H1 (cell line): ENCODE measurements at regions not wholly inside any gene's neighbourhood (a gene's known extent, or its start where the extent isn't known, plus 50 kb on each side); places are given as distances from the start of the nearest gene placed in this dataset.

ENCODE experiments used
- CTCF ChIA-PET: fragments of 300-600 bp; sonication (Branson Sonifier 250); formaldehyde crosslinking; loops from one replicate; lab custom pipeline; 2021; ENCODE audit not compliant: partially characterized antibody; lab: Charles Lee
- POLR2A ChIA-PET: fragments of 300-600 bp; sonication (Branson Sonifier 250); formaldehyde crosslinking; loops from one replicate; lab custom pipeline; 2021; ENCODE audit warnings: inconsistent platforms; ENCODE audit not compliant: partially characterized antibody; lab: Charles Lee
- DNase-seq, 2 experiments: peaks; one replicate each; pipeline versions ENCODE4 v3.0.0 to v3.0.0-alpha.2; 2010 to 2022; ENCODE audit warnings: low spot score in 2 of 2, low read depth in 1 of 2, mixed read lengths in 1 of 2
- FAIRE-seq: peaks from 2 replicates; lab custom pipeline; 2011; peaks lifted over from hg19 to GRCh38; lab: Jason Lieb, UNC
- H2AFZ ChIP-seq: 2 replicates; pipeline ENCODE4 v1.8.1; 2012; ENCODE audit warnings: low read length, inconsistent platforms
- H2AK5ac ChIP-seq: 2 replicates; pipeline ENCODE4 v1.6.1; 2013; ENCODE audit warnings: low read depth, low read length
- H2BK120ac ChIP-seq: replicated peaks from 2 replicates; pipeline ENCODE3; 2013; ENCODE audit warnings: low read depth, low read length, inconsistent platforms
- H2BK12ac ChIP-seq: 2 replicates; pipeline ENCODE4 v1.6.1; 2013; ENCODE audit warnings: low read depth, low read length
- H2BK15ac ChIP-seq: 2 replicates; pipeline ENCODE4 v1.6.1; 2013; ENCODE audit warnings: low read length
- H2BK20ac ChIP-seq: 2 replicates; pipeline ENCODE4 v1.6.1; 2013; ENCODE audit warnings: low read length
- H2BK5ac ChIP-seq: 2 replicates; pipeline ENCODE4 v1.6.1; 2013; ENCODE audit warnings: low read depth, low read length
- H3K14ac ChIP-seq: 2 replicates; pipeline ENCODE4 v1.6.1; 2013; ENCODE audit warnings: inconsistent platforms; ENCODE audit not compliant: insufficient read length
- H3K18ac ChIP-seq: 2 replicates; pipeline ENCODE4 v1.6.1; 2013; ENCODE audit warnings: low read length; ENCODE audit errors: extremely low read depth
- H3K23ac ChIP-seq: 2 replicates; pipeline ENCODE4 v1.6.1; 2013; ENCODE audit warnings: inconsistent platforms; ENCODE audit not compliant: insufficient read length
- H3K23me2 ChIP-seq: 2 replicates; pipeline ENCODE4 v1.6.1; 2013; ENCODE audit warnings: low read depth, low read length
- H3K27ac ChIP-seq: 2 replicates; pipeline ENCODE4 v1.6.1; 2011; ENCODE audit warnings: low read depth, low read length, inconsistent platforms
- H3K27me3 ChIP-seq, 4 experiments: replicated peaks in 1 of 4; 1 replicate in 1 of 4; 2 replicates in 3 of 4; pipeline versions ENCODE4 v1.6.1 to v1.8.1; 2011 to 2013; ENCODE audit warnings: low read length in 3 of 4, mild to moderate bottlenecking in 3 of 4, inconsistent platforms in 2 of 4, mixed read lengths in 2 of 4, moderate library complexity in 1 of 4; ENCODE audit not compliant: control insufficient read depth in 3 of 4, insufficient read depth in 3 of 4; ENCODE audit errors: extremely low read depth in 1 of 4
- H3K36me3 ChIP-seq, 4 experiments: 2 replicates each; pipeline versions ENCODE4 v1.6.1 to v1.8.1; 2011 to 2013; ENCODE audit warnings: mild to moderate bottlenecking in 4 of 4, low read length in 3 of 4, moderate library complexity in 2 of 4, control low read depth in 1 of 4, inconsistent platforms in 1 of 4; ENCODE audit not compliant: insufficient read depth in 4 of 4, control insufficient read depth in 2 of 4
- H3K4ac ChIP-seq: replicated peaks from 2 replicates; pipeline ENCODE3; 2013; ENCODE audit warnings: low read length, low read depth, mixed read lengths, inconsistent platforms; ENCODE audit not compliant: insufficient read length
- H3K4me1 ChIP-seq, 4 experiments: replicated peaks in 1 of 4; 1 replicate in 1 of 4; 2 replicates in 3 of 4; pipeline versions ENCODE4 v1.6.1 to v1.8.1; 2011 to 2013; ENCODE audit warnings: low read length in 3 of 4, inconsistent platforms in 2 of 4, mixed read lengths in 1 of 4; ENCODE audit not compliant: insufficient read depth in 4 of 4, control insufficient read depth in 3 of 4
- H3K4me2 ChIP-seq, 2 experiments: 2 replicates each; pipeline versions ENCODE4 v1.6.1 to v1.8.1; 2011 to 2013; ENCODE audit warnings: low read depth in 2 of 2, low read length in 2 of 2, control low read depth in 1 of 2, inconsistent platforms in 1 of 2, mild to moderate bottlenecking in 1 of 2; ENCODE audit not compliant: insufficient read depth in 1 of 2
- H3K4me3 ChIP-seq, 4 experiments: fragments of 200-600, 300-600 bp in 1 of 4; sonication (generic), shearing (Covaris generic), sonication (Bioruptor Twin) in 1 of 4; 2 replicates each; pipeline versions ENCODE4 v1.5.1 to v1.8.1; 2011 to 2016; ENCODE audit warnings: low read length in 4 of 4, low read depth in 3 of 4, control low read depth in 2 of 4, inconsistent platforms in 2 of 4, mild to moderate bottlenecking in 2 of 4, mixed read lengths in 1 of 4, moderate library complexity in 1 of 4; ENCODE audit not compliant: insufficient read depth in 2 of 4; ENCODE audit errors: extremely low read depth in 1 of 4
- H3K56ac ChIP-seq: replicated peaks from 2 replicates; pipeline ENCODE3; 2013; ENCODE audit warnings: low read depth, mild to moderate bottlenecking, mixed read lengths, low read length, inconsistent platforms; ENCODE audit not compliant: insufficient read length
- H3K79me1 ChIP-seq: 2 replicates; pipeline ENCODE4 v1.6.1; 2013; ENCODE audit warnings: low read depth, low read length, control low read depth
- H3K79me2 ChIP-seq, 2 experiments: 2 replicates each; pipeline versions ENCODE4 v1.6.1 to v1.8.1; 2012 to 2013; ENCODE audit warnings: low read length in 2 of 2, mild to moderate bottlenecking in 2 of 2, inconsistent platforms in 1 of 2; ENCODE audit not compliant: insufficient read depth in 2 of 2, control insufficient read depth in 1 of 2
- H3K9ac ChIP-seq, 4 experiments: replicated peaks in 1 of 4; 1 replicate in 1 of 4; 2 replicates in 3 of 4; pipeline versions ENCODE4 v1.6.1 to v1.8.1; 2011 to 2013; ENCODE audit warnings: low read depth in 3 of 4, low read length in 3 of 4, control low read depth in 2 of 4, mild to moderate bottlenecking in 2 of 4, moderate library complexity in 2 of 4, inconsistent platforms in 1 of 4; ENCODE audit errors: extremely low read depth in 1 of 4
- H3K9me3 ChIP-seq, 2 experiments: 2 replicates each; pipeline versions ENCODE4 v1.6.1 to v1.8.1; 2012 to 2013; ENCODE audit warnings: mild to moderate bottlenecking in 2 of 2, moderate library complexity in 2 of 2, control low read depth in 1 of 2, inconsistent platforms in 1 of 2, low read depth in 1 of 2, low read length in 1 of 2, mixed read lengths in 1 of 2; ENCODE audit not compliant: insufficient read depth in 2 of 2
- H4K20me1 ChIP-seq, 2 experiments: replicated peaks in 1 of 2; 2 replicates each; pipeline versions ENCODE3 to v1.8.1; 2011 to 2013; ENCODE audit warnings: inconsistent platforms in 2 of 2, low read length in 2 of 2, mild to moderate bottlenecking in 1 of 2; ENCODE audit not compliant: insufficient read depth in 2 of 2, control insufficient read depth in 1 of 2
- H4K5ac ChIP-seq: 2 replicates; pipeline ENCODE4 v1.6.1; 2013; ENCODE audit warnings: low read length, low read depth, mixed read lengths, inconsistent platforms; ENCODE audit not compliant: insufficient read length
- H4K8ac ChIP-seq: 2 replicates; pipeline ENCODE4 v1.8.0; 2013; ENCODE audit warnings: mild to moderate bottlenecking, moderate library complexity, low read length, inconsistent platforms; ENCODE audit not compliant: insufficient read depth; ENCODE audit errors: extremely low read depth
- H4K91ac ChIP-seq: replicated peaks from 2 replicates; pipeline ENCODE3; 2013; ENCODE audit warnings: low read length, mixed read lengths, inconsistent platforms; ENCODE audit not compliant: insufficient read length
- KDM4A ChIP-seq: IDR thresholded peaks from one replicate; pipeline ENCODE4 v1.7.1; 2012; ENCODE audit warnings: low read depth, mild to moderate bottlenecking, moderate library complexity, low read length, inconsistent platforms; ENCODE audit not compliant: severe bottlenecking
- PHF8 ChIP-seq: fragments of 200-600 bp; sonication (generic); conservative IDR thresholded peaks from 2 replicates; pipeline ENCODE4 v1.7.1; 2012; ENCODE audit warnings: low read depth, mild to moderate bottlenecking, inconsistent platforms, low read length, moderate library complexity
- RAD21 ChIP-seq, 2 experiments: IDR thresholded peaks in 1 of 2; conservative IDR thresholded peaks in 1 of 2; 2 replicates each; pipeline ENCODE4 v1.6.1; 2011; ENCODE audit warnings: low read depth in 2 of 2, low read length in 2 of 2, improper control_type of control experiment in 1 of 2, inconsistent platforms in 1 of 2, mild to moderate bottlenecking in 1 of 2, moderate library complexity in 1 of 2
- YY1 ChIP-seq: IDR thresholded peaks from 2 replicates; pipeline ENCODE4 v1.6.1; 2011; ENCODE audit warnings: low read depth, mild to moderate bottlenecking, low read length
- WGBS, 2 experiments: shearing (Covaris generic) in 1 of 2; methylation state at CpG; one replicate each; pipeline versions ENCODE4 v1.1.6 to v1.1.7; 2013 to 2015; ENCODE audit warnings: low lambda C conversion rate in 2 of 2, mixed read lengths in 2 of 2, inconsistent platforms in 1 of 2, low coverage in 1 of 2, missing lambda C conversion rate in 1 of 2; ENCODE audit not compliant: insufficient replicate concordance in 2 of 2, insufficient coverage in 1 of 2, insufficient read length in 1 of 2; ENCODE audit errors: extremely low coverage in 1 of 2, missing lambda C conversion rate in 1 of 2; 5-methylcytosine and 5-hydroxymethylcytosine counted together

GRCh38 chr10:52639652-52640051, 132.9 kb downstream of the MBL2 start:
- Histone ChIP-seq H4K5ac (no peak overlapping the region), H3K4me3 (no peak overlapping the region), H2BK20ac (no peak overlapping the region), H3K4me1 (no peaks in the 10 kb centered on the region), H3K36me3 (no peaks in the 10 kb centered on the region), H3K27me3 (no peaks in the 10 kb centered on the region), H3K9me3 (no peaks in the 10 kb centered on the region), H3K4me2 (no peak overlapping the region), H2BK15ac (no peak overlapping the region), H3K27ac (no peak overlapping the region), H3K4ac (no peak overlapping the region), H4K20me1 (no peaks in the 10 kb centered on the region), H3K14ac (no peak overlapping the region), H3K23me2 (no peaks in the 10 kb centered on the region), H2BK12ac (no peak overlapping the region), H4K91ac (no peak overlapping the region), H2AK5ac (no peak overlapping the region), H3K79me2 (no peaks in the 10 kb centered on the region), H3K18ac (no peak overlapping the region), H3K79me1 (no peaks in the 10 kb centered on the region), H4K8ac (no peak overlapping the region), H3K56ac (no peak overlapping the region), H2AFZ (no peak overlapping the region), H2BK5ac (no peak overlapping the region), H3K9ac (no peak overlapping the region), H3K23ac (no peak overlapping the region), H2BK120ac (no peak overlapping the region)
- POLR2A ChIA-PET: no interaction called here
- CTCF ChIA-PET: no interaction called here
- no peak for FAIRE-seq
- 0% methylated on average over 1 of the region's 1 CpG; no CpG with 5 or more reads in 1 of the 2 experiments for WGBS, 2 experiments
- no peak for TF ChIP-seq YY1
- TF ChIP-seq PHF8: no peak
- TF ChIP-seq KDM4A: no peak
- TF ChIP-seq RAD21 (IDR thresholded peaks at IDR 0.05 in 1 of 2, conservative IDR thresholded peaks at IDR 0.05 in 1 of 2; ENCODE audit: low read depth in 2 of 2, low read length in 2 of 2): no peak
- DNase-seq: no peak
